Endothelial cell of umbilical vein (primary cell): ENCODE measurements at regions not wholly inside any gene's neighbourhood (a gene's known extent, or its start where the extent isn't known, plus 50 kb on each side); places are given as distances from the start of the nearest gene placed in this dataset.

ENCODE experiments used
- BruUV-seq: library from RNA; stranded (reverse); fragments of 400-500 nt; replicated peaks from 2 replicates; lab custom pipeline; 2021; lab: Mats Ljungman, UMichigan
- CTCF ChIA-PET: fragments of 300-600, 350-600 bp; sonication (Branson Sonifier 250); formaldehyde crosslinking; loops from one replicate; lab custom pipeline; 2021; ENCODE audit warnings: antibody characterized with exemption, inconsistent platforms; lab: Charles Lee
- POLR2A ChIA-PET: fragments of 300-600, 350-600 bp; sonication (Branson Sonifier 250); formaldehyde crosslinking; loops from one replicate; lab custom pipeline; 2021; ENCODE audit warnings: antibody characterized with exemption, inconsistent platforms; lab: Charles Lee
- DNase-seq: peaks from one replicate; pipeline ENCODE4 v3.0.0-alpha.2; 2011; ENCODE audit warnings: low read depth, low spot score
- FAIRE-seq: peaks from 2 replicates; lab custom pipeline; 2011; peaks lifted over from hg19 to GRCh38; lab: Jason Lieb, UNC
- H2AFZ ChIP-seq: 2 replicates; pipeline ENCODE4 v1.6.0; 2012; ENCODE audit warnings: low read depth, low read length, control low read depth, inconsistent platforms
- H3K27ac ChIP-seq: 2 replicates; pipeline ENCODE4 v1.5.1; 2011; ENCODE audit warnings: low read depth, mild to moderate bottlenecking, control low read depth, low read length, moderate library complexity; ENCODE audit not compliant: insufficient read depth
- H3K27me3 ChIP-seq, 2 experiments: 2 replicates each; pipeline versions ENCODE4 v1.6.0 to v1.6.1; 2011; ENCODE audit warnings: low read length in 2 of 2, mixed read lengths in 1 of 2; ENCODE audit not compliant: control insufficient read depth in 2 of 2, insufficient read depth in 2 of 2
- H3K36me3 ChIP-seq, 2 experiments: 2 replicates in 1 of 2; 3 replicates in 1 of 2; pipeline ENCODE4 v1.5.1; 2011; ENCODE audit warnings: low read length in 2 of 2, mild to moderate bottlenecking in 1 of 2, moderate library complexity in 1 of 2; ENCODE audit not compliant: control insufficient read depth in 2 of 2, insufficient read depth in 2 of 2; ENCODE audit errors: extremely low read depth in 1 of 2
- H3K4me1 ChIP-seq: 3 replicates; pipeline ENCODE4 v1.5.1; 2011; ENCODE audit warnings: mild to moderate bottlenecking, low read length; ENCODE audit not compliant: control insufficient read depth, insufficient read depth; ENCODE audit errors: extremely low read depth
- H3K4me2 ChIP-seq: 2 replicates; pipeline ENCODE4 v1.6.1; 2011; ENCODE audit warnings: low read length, control low read depth, mixed read lengths; ENCODE audit not compliant: insufficient read depth
- H3K4me3 ChIP-seq, 3 experiments: fragments of 200-600 bp in 1 of 3; sonication (generic), shearing (Covaris generic) in 1 of 3; replicated peaks in 1 of 3; 2 replicates each; pipeline ENCODE4 v1.5.1; 2011 to 2016; ENCODE audit warnings: control low read depth in 3 of 3, low read length in 3 of 3, mild to moderate bottlenecking in 2 of 3, inconsistent platforms in 1 of 3, low read depth in 1 of 3, moderate library complexity in 1 of 3; ENCODE audit not compliant: insufficient read depth in 1 of 3
- H3K79me2 ChIP-seq: 2 replicates; pipeline ENCODE4 v1.6.0; 2012; ENCODE audit warnings: low read length, inconsistent platforms; ENCODE audit not compliant: control insufficient read depth, insufficient read depth
- H3K9ac ChIP-seq: replicated peaks from 2 replicates; pipeline ENCODE3; 2011; ENCODE audit warnings: low read length, control low read depth; ENCODE audit not compliant: insufficient read depth; ENCODE audit errors: extremely low read depth
- H3K9me1 ChIP-seq: replicated peaks from 3 replicates; pipeline ENCODE4 v1.6.0; 2011; ENCODE audit warnings: mild to moderate bottlenecking, low read length; ENCODE audit not compliant: control insufficient read depth, insufficient read depth; ENCODE audit errors: extremely low read depth
- H3K9me3 ChIP-seq: replicated peaks from 2 replicates; pipeline ENCODE4 v1.5.1; 2012; ENCODE audit warnings: low read length, inconsistent platforms; ENCODE audit not compliant: control insufficient read depth, insufficient read depth
- H4K20me1 ChIP-seq: replicated peaks from 2 replicates; pipeline ENCODE3; 2011; ENCODE audit warnings: mild to moderate bottlenecking, low read length; ENCODE audit not compliant: control insufficient read depth, insufficient read depth; ENCODE audit errors: extremely low read depth
- GATA2 ChIP-seq: IDR thresholded peaks from 2 replicates; pipeline ENCODE4 v1.7.0; 2011; ENCODE audit warnings: low read depth, mild to moderate bottlenecking, moderate library complexity, mixed read lengths, low read length; ENCODE audit not compliant: insufficient read length, insufficient read depth
- JUN ChIP-seq: IDR thresholded peaks from 2 replicates; pipeline ENCODE4 v1.6.1; 2011; ENCODE audit warnings: borderline replicate concordance, low read depth; ENCODE audit not compliant: insufficient read length, insufficient read depth
- dilution Hi-C: fragments of 300-500 bp; cut with MboI; formaldehyde crosslinking; loops from one replicate; pipeline ENCODE4 v1.15.0; 2019; ENCODE audit warnings: low sequenced_read_pairs; ENCODE audit not compliant: extremely low pct_ligation_motif_present
- intact Hi-C: fragments of 100-400 bp; cut with micrococcal nuclease; formaldehyde crosslinking; loops from one replicate; pipeline ENCODE4 v1.10.0; 2022
- TF ChIP-seq, protein P1 (sequence below), 2 donors: IDR thresholded peaks; 1 replicate in 1 of 2; 2 replicates in 1 of 2; pipeline ENCODE4 v1.5.1; 2011; ENCODE audit warnings: low read length in 2 of 2, mild to moderate bottlenecking in 2 of 2, moderate library complexity in 2 of 2, control low read depth in 1 of 2, inconsistent platforms in 1 of 2, low read depth in 1 of 2; ENCODE audit not compliant: insufficient read depth in 1 of 2; ENCODE audit errors: extremely low read depth in 1 of 2

DNA sequence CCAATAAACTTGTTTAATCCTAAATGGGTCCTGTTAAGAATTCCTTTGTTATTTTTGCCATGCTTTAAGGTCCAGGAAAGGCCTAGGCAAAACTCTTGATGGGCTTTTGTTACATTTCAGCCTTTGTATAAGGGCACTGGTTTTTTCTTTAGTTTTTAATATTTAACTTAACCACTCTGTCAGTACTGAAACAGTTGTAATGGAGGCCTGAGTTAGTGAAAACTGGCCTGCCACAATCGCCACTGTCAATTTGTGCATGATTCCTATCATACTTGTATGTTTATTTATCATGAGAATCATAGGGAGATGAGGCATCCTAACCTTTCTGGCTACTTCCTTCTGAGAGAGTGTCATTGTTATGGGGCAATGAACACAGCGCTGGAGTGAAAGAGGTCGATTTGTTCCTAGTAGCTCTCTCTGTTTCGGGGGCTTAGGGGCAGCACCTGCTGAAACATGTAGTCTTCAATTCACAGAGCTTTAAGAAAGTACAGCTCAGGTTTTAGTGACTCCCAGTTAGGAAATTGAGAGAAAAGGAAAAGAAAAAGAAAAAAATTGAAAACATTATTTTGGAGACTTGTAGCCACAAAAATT lies 393.8 kb upstream of the FSTL5 start:
- intact Hi-C loops = no loop called here
- CTCF ChIA-PET = no interaction called here
- dilution Hi-C loops = no loop called here
- Histone ChIP-seq H4K20me1 (no peaks in the 10 kb centered on the region), H3K36me3 (no peaks in the 10 kb centered on the region), H3K9me3 (peaks cover 4% of the 10 kb centered on the region), H3K27me3 (no peaks in the 10 kb centered on the region), H2AFZ (no peak overlapping the region), H3K9ac (no peak overlapping the region), H3K9me1 (no peaks in the 10 kb centered on the region), H3K4me2 (no peak overlapping the region), H3K27ac (no peak overlapping the region), H3K79me2 (no peaks in the 10 kb centered on the region), H3K4me3 (no peak overlapping the region), H3K4me1 (no peaks in the 10 kb centered on the region)
- TF ChIP-seq JUN = no peak
- BruUV-seq = no TSS peak
- POLR2A ChIA-PET = no interaction called here
- no peak for FAIRE-seq
- no peak for DNase-seq

DNA sequence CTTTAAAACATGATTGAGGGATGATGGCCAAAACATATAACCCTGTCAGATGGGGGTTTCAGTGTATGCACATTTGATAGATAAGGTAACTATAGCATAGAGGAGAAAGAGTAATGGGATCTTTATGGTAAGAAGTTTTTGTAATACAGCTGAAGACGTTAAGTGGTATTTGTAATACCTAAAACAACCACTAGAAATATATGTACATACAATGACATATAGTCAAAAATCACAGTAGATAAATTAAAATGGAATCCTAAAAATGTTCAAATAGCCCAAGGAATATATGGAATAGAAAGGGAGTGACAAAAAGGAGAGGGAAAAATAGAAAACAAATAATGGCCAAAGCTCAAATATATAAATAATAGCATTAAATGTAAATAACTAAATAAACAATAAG lies 371.3 kb upstream of the FSTL5 start:
- Histone ChIP-seq H3K36me3 (no peaks in the 10 kb centered on the region), H3K27ac (no peak overlapping the region), H3K4me3 (no peak overlapping the region), H4K20me1 (no peaks in the 10 kb centered on the region), H3K9me3 (no peaks in the 10 kb centered on the region), H3K9ac (no peak overlapping the region), H3K4me2 (no peak overlapping the region), H3K9me1 (no peaks in the 10 kb centered on the region), H3K79me2 (no peaks in the 10 kb centered on the region), H2AFZ (no peak overlapping the region), H3K4me1 (no peaks in the 10 kb centered on the region), H3K27me3 (no peaks in the 10 kb centered on the region)
- no peak for FAIRE-seq
- dilution Hi-C loops = no loop called here
- DNase-seq = no peak
- ChIA-PET POLR2A (no interaction called here), CTCF (no interaction called here)
- TF ChIP-seq GATA2 = no peak
- TF ChIP-seq, protein P1, sequence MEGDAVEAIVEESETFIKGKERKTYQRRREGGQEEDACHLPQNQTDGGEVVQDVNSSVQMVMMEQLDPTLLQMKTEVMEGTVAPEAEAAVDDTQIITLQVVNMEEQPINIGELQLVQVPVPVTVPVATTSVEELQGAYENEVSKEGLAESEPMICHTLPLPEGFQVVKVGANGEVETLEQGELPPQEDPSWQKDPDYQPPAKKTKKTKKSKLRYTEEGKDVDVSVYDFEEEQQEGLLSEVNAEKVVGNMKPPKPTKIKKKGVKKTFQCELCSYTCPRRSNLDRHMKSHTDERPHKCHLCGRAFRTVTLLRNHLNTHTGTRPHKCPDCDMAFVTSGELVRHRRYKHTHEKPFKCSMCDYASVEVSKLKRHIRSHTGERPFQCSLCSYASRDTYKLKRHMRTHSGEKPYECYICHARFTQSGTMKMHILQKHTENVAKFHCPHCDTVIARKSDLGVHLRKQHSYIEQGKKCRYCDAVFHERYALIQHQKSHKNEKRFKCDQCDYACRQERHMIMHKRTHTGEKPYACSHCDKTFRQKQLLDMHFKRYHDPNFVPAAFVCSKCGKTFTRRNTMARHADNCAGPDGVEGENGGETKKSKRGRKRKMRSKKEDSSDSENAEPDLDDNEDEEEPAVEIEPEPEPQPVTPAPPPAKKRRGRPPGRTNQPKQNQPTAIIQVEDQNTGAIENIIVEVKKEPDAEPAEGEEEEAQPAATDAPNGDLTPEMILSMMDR (IDR thresholded peaks at IDR 0.05; ENCODE audit: extremely low read depth in 1 of 2, insufficient read depth in 1 of 2, low read depth in 1 of 2, low read length in 2 of 2) = no peak
- intact Hi-C loops = no loop called here
- BruUV-seq = no TSS peak
